SK-N-SH (cell line): ENCODE measurements at regions not wholly inside any gene's neighbourhood (a gene's known extent, or its start where the extent isn't known, plus 50 kb on each side); places are given as distances from the start of the nearest gene placed in this dataset.

Experiments used
- CTCF ChIA-PET: fragments of 300-600, 350-600 bp; formaldehyde crosslinking; extraction: SDS; loops from one replicate; lab custom pipeline; 2021; lab: Yijun Ruan, JAX
- POLR2A ChIA-PET: fragments of 350-600 bp; sonication (Branson Sonifier 250); formaldehyde crosslinking; extraction: SDS; loops from one replicate; lab custom pipeline; 2020; ENCODE audit warnings: antibody characterized with exemption, inconsistent platforms; lab: Yijun Ruan, JAX
- DNase-seq: peaks from one replicate; pipeline ENCODE4 v3.0.0; 2012
- H2AFZ ChIP-seq: fragments of 200-600 bp; sonication (generic); 2 replicates; pipeline ENCODE4 v1.8.1; 2016; ENCODE audit warnings: antibody characterized with exemption, mild to moderate bottlenecking, low read depth
- H3F3A ChIP-seq: fragments of 200-600 bp; sonication (generic); replicated peaks from 2 replicates; pipeline ENCODE3; 2016; ENCODE audit warnings: antibody characterized with exemption, mild to moderate bottlenecking; ENCODE audit not compliant: insufficient read depth
- H3K27ac ChIP-seq, 2 experiments: fragments of 200-500 bp in 1 of 2; fragments of 200-600 bp in 1 of 2; sonication (Bioruptor generic) in 1 of 2; sonication (generic), shearing (Covaris generic) in 1 of 2; 2 replicates each; pipeline versions ENCODE4 v1.5.1 to v1.6.1; 2014 to 2016; ENCODE audit warnings: low read depth in 2 of 2, inconsistent platforms in 1 of 2, low read length in 1 of 2, mild to moderate bottlenecking in 1 of 2, mixed read lengths in 1 of 2
- H3K27me3 ChIP-seq: fragments of 200-600 bp; sonication (generic), shearing (Covaris generic); 2 replicates; pipeline ENCODE4 v1.6.1; 2016; ENCODE audit warnings: mixed run types; ENCODE audit not compliant: insufficient read depth
- H3K36me3 ChIP-seq, 2 experiments: fragments of 200-500 bp in 1 of 2; fragments of 200-600 bp in 1 of 2; sonication (Bioruptor generic) in 1 of 2; sonication (generic) in 1 of 2; replicated peaks in 1 of 2; 2 replicates each; pipeline versions ENCODE3 to v1.5.1; 2014 to 2016; ENCODE audit warnings: low read length in 1 of 2, mild to moderate bottlenecking in 1 of 2; ENCODE audit not compliant: insufficient read depth in 2 of 2, control insufficient read depth in 1 of 2
- H3K4me1 ChIP-seq, 2 experiments: fragments of 200-500 bp in 1 of 2; fragments of 200-600 bp in 1 of 2; sonication (Bioruptor generic) in 1 of 2; sonication (generic), shearing (Covaris generic) in 1 of 2; 2 replicates each; pipeline versions ENCODE4 v1.5.1 to v1.6.1; 2014 to 2016; ENCODE audit warnings: low read depth in 1 of 2, low read length in 1 of 2, mixed run types in 1 of 2; ENCODE audit not compliant: insufficient read depth in 2 of 2, control insufficient read depth in 1 of 2
- H3K4me2 ChIP-seq: fragments of 200-600 bp; sonication (generic), shearing (Covaris generic); 2 replicates; pipeline ENCODE4 v1.6.1; 2017; ENCODE audit warnings: mixed run types
- H3K4me3 ChIP-seq, 2 experiments: fragments of 200-500 bp in 1 of 2; fragments of 200-600 bp in 1 of 2; sonication (Bioruptor generic) in 1 of 2; sonication (generic), shearing (Covaris generic) in 1 of 2; 2 replicates each; pipeline versions ENCODE4 v1.5.1 to v1.8.1; 2014 to 2016; ENCODE audit warnings: low read depth in 2 of 2, inconsistent platforms in 1 of 2, low read length in 1 of 2, mild to moderate bottlenecking in 1 of 2, mixed read lengths in 1 of 2, moderate library complexity in 1 of 2
- H3K79me2 ChIP-seq: fragments of 200-600 bp; sonication (generic); 2 replicates; pipeline ENCODE4 v1.8.1; 2017; ENCODE audit warnings: mild to moderate bottlenecking; ENCODE audit not compliant: insufficient read depth
- H3K9ac ChIP-seq: fragments of 200-600 bp; sonication (generic); 2 replicates; pipeline ENCODE4 v1.6.1; 2017; ENCODE audit warnings: mixed run types
- H3K9me2 ChIP-seq: fragments of 200-600 bp; sonication (generic); 2 replicates; pipeline ENCODE4 v1.6.1; 2017; ENCODE audit warnings: mixed run types
- H3K9me3 ChIP-seq: fragments of 200-600 bp; sonication (generic); 2 replicates; pipeline ENCODE4 v1.6.1; 2017; ENCODE audit warnings: mixed run types, mild to moderate bottlenecking, moderate library complexity
- H4K20me1 ChIP-seq: fragments of 200-600 bp; sonication (generic); 2 replicates; pipeline ENCODE4 v1.6.1; 2017; ENCODE audit warnings: mild to moderate bottlenecking, mixed run types; ENCODE audit not compliant: insufficient read depth
- ELF1 ChIP-seq: IDR thresholded peaks from 2 replicates; pipeline ENCODE4 v1.4.0; 2012
- EP300 ChIP-seq, 2 experiments: IDR thresholded peaks; 2 replicates each; pipeline versions ENCODE4 v1.4.0 to v1.6.1; 2012; ENCODE audit warnings: borderline replicate concordance in 1 of 2, low read depth in 1 of 2, low read length in 1 of 2
- EZH2phosphoT487 ChIP-seq: fragments of 200-600 bp; sonication (generic); IDR thresholded peaks from 2 replicates; pipeline ENCODE4 v1.6.1; 2017; ENCODE audit warnings: low read depth, mixed run types, mild to moderate bottlenecking, antibody characterized with exemption, moderate library complexity, borderline replicate concordance
- FOSL2 ChIP-seq: IDR thresholded peaks from 2 replicates; pipeline ENCODE4 v1.4.0; 2012; ENCODE audit warnings: low read depth, mild to moderate bottlenecking, moderate library complexity, borderline replicate concordance
- FOXM1 ChIP-seq: IDR thresholded peaks from 2 replicates; pipeline ENCODE4 v1.4.0; 2012; ENCODE audit warnings: low read depth, mild to moderate bottlenecking
- GABPA ChIP-seq: IDR thresholded peaks from 2 replicates; pipeline ENCODE4 v1.4.0; 2012; ENCODE audit warnings: low read depth, mild to moderate bottlenecking
- JUND ChIP-seq: IDR thresholded peaks from 2 replicates; pipeline ENCODE4 v1.4.0; 2012
- NFIC ChIP-seq: IDR thresholded peaks from 2 replicates; pipeline ENCODE4 v1.4.0; 2012; ENCODE audit warnings: borderline replicate concordance
- NRF1 ChIP-seq: IDR thresholded peaks from 2 replicates; pipeline ENCODE4 v1.6.1; 2012; ENCODE audit warnings: low read depth, mild to moderate bottlenecking, low read length
- POLR2AphosphoS5 ChIP-seq: IDR thresholded peaks from 2 replicates; pipeline ENCODE4 v1.6.1; 2012; ENCODE audit warnings: low read depth, low read length
- RAD21 ChIP-seq: IDR thresholded peaks from 2 replicates; pipeline ENCODE4 v1.6.1; 2012; ENCODE audit warnings: mild to moderate bottlenecking, low read length
- RXRA ChIP-seq: IDR thresholded peaks from 2 replicates; pipeline ENCODE4 v1.4.0; 2012; ENCODE audit warnings: low read depth, mild to moderate bottlenecking, borderline replicate concordance
- SIN3A ChIP-seq: IDR thresholded peaks from 2 replicates; pipeline ENCODE4 v1.6.1; 2012; ENCODE audit warnings: low read depth, mild to moderate bottlenecking, low read length, moderate library complexity, borderline replicate concordance
- TAF1 ChIP-seq: IDR thresholded peaks from 2 replicates; pipeline ENCODE4 v1.6.1; 2012; ENCODE audit warnings: low read depth, mild to moderate bottlenecking, low read length, moderate library complexity, borderline replicate concordance
- USF1 ChIP-seq: IDR thresholded peaks from 2 replicates; pipeline ENCODE4 v1.4.0; 2012; ENCODE audit warnings: low read depth, borderline replicate concordance
- USF2 ChIP-seq: fragments of 150-350 bp; IDR thresholded peaks from 2 replicates; pipeline ENCODE4 v1.6.1; 2017; ENCODE audit warnings: antibody characterized with exemption, low read length, low read depth, borderline replicate concordance
- YY1 ChIP-seq: IDR thresholded peaks from 2 replicates; pipeline ENCODE4 v1.4.0; 2012; ENCODE audit warnings: low read depth, mild to moderate bottlenecking
- WGBS: methylation state at CpG from one replicate; pipeline ENCODE4 v1.1.6; 2017; ENCODE audit warnings: low lambda C conversion rate; 5-methylcytosine and 5-hydroxymethylcytosine counted together
- TF ChIP-seq, protein P1 (sequence below): IDR thresholded peaks from 2 replicates; pipeline ENCODE4; 2012
- TF ChIP-seq, protein P2 (sequence below): fragments of 200-600 bp; sonication (generic); IDR thresholded peaks from 2 replicates; pipeline ENCODE4 v1.6.1; 2017; ENCODE audit warnings: antibody characterized with exemption, mild to moderate bottlenecking, moderate library complexity

DNA sequence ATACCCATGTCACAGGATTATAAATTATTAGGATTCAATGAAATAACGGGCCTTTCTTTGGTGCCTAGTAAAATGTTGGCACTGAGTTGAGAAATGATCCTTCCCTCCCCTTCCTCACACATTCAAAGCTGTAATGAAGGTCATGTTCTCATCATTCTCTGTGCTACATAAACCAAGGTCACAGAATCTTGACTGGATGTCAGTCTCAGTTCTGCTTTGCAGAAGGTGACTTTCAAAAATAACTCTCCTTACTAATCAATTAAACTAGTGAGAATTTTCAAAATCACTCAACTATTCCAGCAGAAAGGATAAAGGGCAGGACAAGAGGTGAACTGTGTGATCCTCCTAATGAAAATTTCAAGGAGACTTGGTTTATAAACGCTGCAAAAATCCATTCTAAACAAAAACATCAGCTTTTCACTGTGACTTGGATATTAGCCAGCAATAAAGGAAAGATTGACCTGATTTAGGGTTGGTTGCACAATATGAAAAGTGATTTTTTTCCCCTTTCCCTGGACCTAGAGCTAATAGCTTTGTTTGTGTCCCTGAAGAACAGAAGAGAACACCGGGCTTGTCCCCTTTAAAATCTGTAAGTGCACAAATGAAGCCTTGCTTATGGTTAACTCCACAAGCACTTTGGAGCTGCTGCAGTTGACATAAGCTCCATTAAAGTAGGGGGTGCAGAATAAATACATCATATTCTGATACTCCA is 120.1 kb downstream of the SEC16B start:
- DNase-seq = no peak
- no peak overlapping the region for H3K4me3 ChIP-seq
- no peaks in the 10 kb centered on the region for H3F3A ChIP-seq
- H3K4me1 ChIP-seq = no peaks in the 10 kb centered on the region
- no peak overlapping the region for H3K27ac ChIP-seq
- no peak overlapping the region for H3K4me2 ChIP-seq
- no peaks in the 10 kb centered on the region for H3K79me2 ChIP-seq
- no peak overlapping the region for H2AFZ ChIP-seq
- H3K9me3 ChIP-seq = no peaks in the 10 kb centered on the region
- H3K36me3 ChIP-seq = no peaks in the 10 kb centered on the region
- ChIA-PET CTCF (interaction anchor here (0.7 to 0.8 kb wide), 2 partner anchors 70 to 952 kb away, joined by 3 to 4 read pairs; no protein-coding TSS in a partner anchor), POLR2A (interaction anchor here (0.8 kb wide), 1 partner anchor 685 kb away, joined by 3 read pairs; the partner anchor contains the start of gene ASTN1)
- H3K9ac ChIP-seq = no peak overlapping the region
- H4K20me1 ChIP-seq = no peaks in the 10 kb centered on the region
- no peaks in the 10 kb centered on the region for H3K27me3 ChIP-seq
- 5% methylated on average over 3 of the region's 3 CpGs for WGBS
- H3K9me2 ChIP-seq = no peaks in the 10 kb centered on the region
- no peak for TF ChIP-seq EZH2phosphoT487
- no peak for TF ChIP-seq ELF1
- TF ChIP-seq RXRA = no peak
- TF ChIP-seq USF2 = no peak
- no peak for TF ChIP-seq TAF1
- TF ChIP-seq FOSL2 = no peak
- TF ChIP-seq, protein P1, sequence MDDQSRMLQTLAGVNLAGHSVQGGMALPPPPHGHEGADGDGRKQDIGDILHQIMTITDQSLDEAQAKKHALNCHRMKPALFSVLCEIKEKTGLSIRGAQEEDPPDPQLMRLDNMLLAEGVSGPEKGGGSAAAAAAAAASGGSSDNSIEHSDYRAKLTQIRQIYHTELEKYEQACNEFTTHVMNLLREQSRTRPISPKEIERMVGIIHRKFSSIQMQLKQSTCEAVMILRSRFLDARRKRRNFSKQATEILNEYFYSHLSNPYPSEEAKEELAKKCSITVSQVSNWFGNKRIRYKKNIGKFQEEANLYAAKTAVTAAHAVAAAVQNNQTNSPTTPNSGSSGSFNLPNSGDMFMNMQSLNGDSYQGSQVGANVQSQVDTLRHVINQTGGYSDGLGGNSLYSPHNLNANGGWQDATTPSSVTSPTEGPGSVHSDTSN = no peak
- TF ChIP-seq POLR2AphosphoS5 = no peak
- no peak for TF ChIP-seq USF1
- TF ChIP-seq YY1 = no peak
- TF ChIP-seq EP300 (IDR thresholded peaks at IDR 0.05; ENCODE audit: borderline replicate concordance in 1 of 2, low read depth in 1 of 2, low read length in 1 of 2) = no peak
- TF ChIP-seq JUND = no peak

DNA sequence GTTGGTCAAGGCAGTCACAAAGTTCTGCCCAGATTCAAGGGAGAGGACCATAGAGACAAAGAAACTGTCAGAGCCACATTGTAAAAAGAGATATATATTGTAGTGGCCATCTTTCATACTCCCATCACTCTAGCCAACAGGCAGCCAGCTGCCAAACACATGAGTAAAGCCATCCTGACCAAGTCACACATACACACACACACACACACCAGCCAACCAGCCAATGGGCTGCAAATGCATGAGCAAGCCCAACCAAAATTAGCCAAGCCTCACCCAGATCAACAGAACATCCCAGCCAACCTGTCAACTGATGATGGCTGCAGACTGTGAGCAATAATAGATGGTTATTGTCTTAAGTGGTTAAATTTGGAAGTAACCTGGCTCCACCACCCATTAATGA is 120.7 kb downstream of the SEC16B start:
- Histone ChIP-seq H3K4me2 (no peak overlapping the region), H3K9ac (no peak overlapping the region), H4K20me1 (no peaks in the 10 kb centered on the region), H3K27ac (no peak overlapping the region), H3F3A (no peaks in the 10 kb centered on the region), H2AFZ (no peak overlapping the region), H3K36me3 (no peaks in the 10 kb centered on the region), H3K9me3 (no peaks in the 10 kb centered on the region), H3K9me2 (no peaks in the 10 kb centered on the region), H3K79me2 (no peaks in the 10 kb centered on the region), H3K27me3 (no peaks in the 10 kb centered on the region), H3K4me3 (no peak overlapping the region), H3K4me1 (no peaks in the 10 kb centered on the region)
- no peak for DNase-seq
- POLR2A ChIA-PET = no interaction called here
- CTCF ChIA-PET = interaction anchor here (0.8 kb wide), 1 partner anchor 951 kb away, joined by 4 read pairs; no protein-coding TSS in a partner anchor
- TF ChIP-seq, protein P1 = no peak
- TF ChIP-seq YY1 (no peak), FOXM1 (no peak), EP300 (IDR thresholded peaks at IDR 0.05; ENCODE audit: borderline replicate concordance in 1 of 2, low read depth in 1 of 2, low read length in 1 of 2) (no peak), GABPA (no peak), EZH2phosphoT487 (no peak), SIN3A (no peak), USF2 (no peak), NFIC (no peak), TAF1 (no peak), ELF1 (no peak), NRF1 (no peak), RAD21 (no peak)
- TF ChIP-seq, protein P2, sequence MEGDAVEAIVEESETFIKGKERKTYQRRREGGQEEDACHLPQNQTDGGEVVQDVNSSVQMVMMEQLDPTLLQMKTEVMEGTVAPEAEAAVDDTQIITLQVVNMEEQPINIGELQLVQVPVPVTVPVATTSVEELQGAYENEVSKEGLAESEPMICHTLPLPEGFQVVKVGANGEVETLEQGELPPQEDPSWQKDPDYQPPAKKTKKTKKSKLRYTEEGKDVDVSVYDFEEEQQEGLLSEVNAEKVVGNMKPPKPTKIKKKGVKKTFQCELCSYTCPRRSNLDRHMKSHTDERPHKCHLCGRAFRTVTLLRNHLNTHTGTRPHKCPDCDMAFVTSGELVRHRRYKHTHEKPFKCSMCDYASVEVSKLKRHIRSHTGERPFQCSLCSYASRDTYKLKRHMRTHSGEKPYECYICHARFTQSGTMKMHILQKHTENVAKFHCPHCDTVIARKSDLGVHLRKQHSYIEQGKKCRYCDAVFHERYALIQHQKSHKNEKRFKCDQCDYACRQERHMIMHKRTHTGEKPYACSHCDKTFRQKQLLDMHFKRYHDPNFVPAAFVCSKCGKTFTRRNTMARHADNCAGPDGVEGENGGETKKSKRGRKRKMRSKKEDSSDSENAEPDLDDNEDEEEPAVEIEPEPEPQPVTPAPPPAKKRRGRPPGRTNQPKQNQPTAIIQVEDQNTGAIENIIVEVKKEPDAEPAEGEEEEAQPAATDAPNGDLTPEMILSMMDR = no peak
